Stimulated activated CD8-positive, alpha-beta memory T cell treated with anti-CD3 and anti-CD28 coated beads, Interleukin-7, amount 100 ng/mL, for 1 hour (primary cell): ENCODE measurements at regions not wholly inside any gene's neighbourhood (a gene's known extent, or its start where the extent isn't known, plus 50 kb on each side); places are given as distances from the start of the nearest gene placed in this dataset.
"Not testable (repeated sequence)": the region's sequence is repeated elsewhere in the genome, so short reads cannot be mapped to it uniquely, and the experiment has no call there.

Source experiments
- DNase-seq, 2 donors: peaks; one replicate each; pipeline ENCODE4 v3.0.0-alpha.2; 2020; ENCODE audit warnings: low read depth in 2 of 2

GRCh38 chr7:9204571-9204970 is 771.2 kb downstream of the NXPH1 start:
- no peak for DNase-seq

DNA sequence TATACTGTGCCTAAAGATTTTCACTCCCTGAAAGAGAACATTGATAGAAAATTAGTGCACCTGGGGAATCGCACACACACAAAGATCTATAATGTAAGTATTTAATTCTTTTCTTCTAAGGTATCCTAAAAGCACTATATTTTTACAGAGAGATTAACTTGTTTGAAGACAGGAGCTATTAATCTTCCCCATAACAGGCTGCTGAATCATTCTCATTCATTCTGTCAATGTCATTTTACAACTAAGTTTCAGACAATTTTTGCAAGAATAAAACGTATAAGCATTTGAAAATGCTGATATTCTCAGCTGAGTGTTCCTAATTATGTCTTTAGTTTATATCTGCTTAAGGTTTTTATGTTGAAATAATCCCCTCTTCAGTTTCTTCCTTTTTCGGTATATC is 776.7 kb downstream of the NXPH1 start:
- DNase-seq, result no peak

DNA sequence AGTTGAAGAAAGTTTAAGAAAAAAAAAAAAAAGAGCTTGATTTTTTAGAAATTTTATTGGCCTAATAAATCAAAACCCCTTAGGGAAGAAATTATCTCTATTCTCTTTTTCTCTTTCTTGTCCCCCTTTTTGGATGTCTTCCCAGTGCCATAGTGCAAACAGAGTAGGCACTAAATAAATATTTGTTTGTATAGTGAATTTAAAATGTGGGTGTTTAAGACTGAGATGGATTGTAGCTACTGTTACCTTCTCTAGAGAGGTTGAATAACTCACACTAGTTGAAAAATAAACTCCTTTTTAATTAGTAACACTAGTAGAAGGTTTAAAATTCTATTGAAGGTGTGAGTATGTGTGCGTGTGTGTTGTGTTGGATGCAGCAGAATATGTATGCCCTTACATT is 783.8 kb downstream of the NXPH1 start:
- DNase-seq, result no peak

DNA sequence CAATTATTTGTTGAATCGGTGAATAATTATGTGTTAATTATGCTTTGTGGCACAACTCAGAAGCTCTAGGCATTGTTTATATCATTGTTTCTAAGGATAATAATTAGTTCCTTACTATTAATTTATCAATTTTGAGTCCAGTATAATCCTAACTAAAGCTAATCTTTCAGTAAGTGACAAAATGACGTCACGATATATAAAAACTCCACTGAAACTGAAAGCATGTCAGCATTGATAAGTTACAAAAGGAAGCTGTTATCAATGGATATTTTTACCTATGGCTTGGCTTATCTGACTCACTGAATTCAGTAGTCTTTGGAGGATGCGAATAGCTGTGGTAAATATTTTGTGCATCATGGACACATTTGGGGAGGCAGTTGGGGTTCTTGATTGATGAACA is 793.1 kb downstream of the NXPH1 start:
- DNase-seq, result no peak

- DNase-seq, result no peak
Observed at GRCh38 chr7:9231630-9232121, 798.3 kb downstream of the NXPH1 start.

GRCh38 chr7:9240001-9240400 is 806.6 kb downstream of the NXPH1 start:
- no peak for DNase-seq

DNA sequence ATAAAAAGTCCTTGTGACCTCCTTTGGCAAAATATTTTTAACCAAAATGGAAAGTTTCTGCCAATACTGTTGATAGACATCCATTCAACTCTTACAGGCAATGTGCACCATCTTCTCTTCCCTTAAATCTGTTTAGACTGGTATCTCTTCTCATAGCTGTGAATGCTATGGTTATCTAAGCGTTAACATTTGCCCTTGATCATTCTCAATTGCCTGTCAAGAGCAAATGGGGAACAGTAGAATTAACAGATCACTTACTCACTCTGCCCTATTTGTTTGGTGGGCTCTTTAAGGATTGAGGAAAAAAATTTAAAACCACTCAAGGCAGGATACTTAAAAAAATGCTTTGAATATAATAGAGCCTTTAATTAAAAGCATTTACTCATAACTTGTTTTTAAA is 808.4 kb downstream of the NXPH1 start:
- DNase-seq, result no peak

DNA sequence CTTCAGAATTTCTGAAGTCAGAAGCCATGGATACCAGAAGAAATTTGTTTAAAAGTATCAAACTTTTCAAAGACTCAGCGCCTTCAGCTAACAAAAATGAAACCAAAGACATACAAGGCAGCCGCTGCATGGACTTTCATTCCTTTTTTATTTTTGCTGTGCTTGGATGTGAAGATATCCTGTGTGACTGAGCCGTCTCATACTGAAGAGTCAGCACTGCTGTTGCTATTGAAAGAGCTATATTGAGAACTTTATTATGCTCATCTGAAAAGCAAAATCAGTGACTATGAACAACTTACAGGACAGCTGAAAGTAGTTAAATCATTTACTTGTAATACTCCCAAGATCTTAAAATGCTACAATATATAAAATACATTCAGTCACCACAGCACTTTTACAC is 809.2 kb downstream of the NXPH1 start:
- DNase-seq, result no peak

DNA sequence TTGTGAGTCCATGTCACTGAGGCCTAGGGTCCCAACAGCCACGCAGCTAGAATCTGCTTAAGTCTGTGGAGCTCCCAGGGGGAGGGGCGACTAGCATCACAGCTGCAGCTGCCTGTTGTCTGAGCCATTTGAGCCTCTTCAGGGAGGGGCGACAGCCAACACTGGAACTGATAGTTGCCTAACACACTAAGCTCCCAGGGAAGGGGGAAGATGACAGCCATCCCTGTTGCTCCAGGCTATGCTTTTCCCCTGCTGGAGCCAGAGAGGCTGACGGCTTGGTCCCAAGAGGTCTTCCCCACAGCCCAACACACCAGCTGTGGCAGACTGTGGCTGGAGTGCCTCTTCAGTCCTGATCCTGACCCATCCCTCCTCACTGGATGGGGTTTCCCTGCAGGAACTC is 817.5 kb downstream of the NXPH1 start:
- no peak for DNase-seq

- DNase-seq, result no peak
Observed at GRCh38 chr7:9264395-9264794, 831.0 kb downstream of the NXPH1 start.

- DNase-seq, result no peak
Observed at GRCh38 chr7:9280088-9280487, 846.7 kb downstream of the NXPH1 start.

DNA sequence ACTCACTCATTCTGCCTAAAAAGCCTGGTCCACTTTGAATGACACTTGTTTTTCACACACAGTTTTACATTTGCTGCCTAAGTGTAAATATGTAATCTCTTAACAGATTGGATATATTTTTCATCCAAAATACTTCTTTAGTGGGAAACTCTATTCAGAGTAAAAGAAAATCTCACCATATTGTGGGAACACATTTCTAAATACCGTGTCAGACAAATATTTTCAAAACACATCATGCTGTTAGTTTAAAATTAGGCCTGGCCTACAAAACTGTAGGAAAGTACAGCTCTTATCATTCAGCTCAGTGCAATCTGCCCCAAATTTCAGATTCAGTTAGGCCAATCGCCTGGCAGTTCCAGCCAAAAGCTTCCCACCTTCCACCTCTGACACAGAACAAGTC is 849.8 kb downstream of the NXPH1 start:
- DNase-seq, result no peak

DNA sequence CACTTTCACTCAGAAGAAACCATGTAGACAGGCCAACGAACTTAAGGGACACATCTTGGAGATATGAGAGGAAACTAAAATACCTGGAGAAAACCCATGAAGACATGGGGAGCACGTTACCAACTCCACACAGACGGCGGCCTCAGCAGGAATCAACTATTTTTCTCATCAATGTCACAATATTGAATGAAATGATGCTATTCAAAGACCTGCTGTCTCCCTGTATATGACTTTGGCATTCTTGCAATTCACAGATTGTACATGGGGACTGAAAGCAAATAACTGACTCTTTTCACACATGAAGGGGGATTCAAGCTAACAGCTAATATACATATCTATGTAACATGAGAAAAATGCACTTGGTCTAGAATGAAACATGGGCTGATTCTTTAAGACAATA is 869.0 kb downstream of the NXPH1 start:
- DNase-seq, result no peak

DNA sequence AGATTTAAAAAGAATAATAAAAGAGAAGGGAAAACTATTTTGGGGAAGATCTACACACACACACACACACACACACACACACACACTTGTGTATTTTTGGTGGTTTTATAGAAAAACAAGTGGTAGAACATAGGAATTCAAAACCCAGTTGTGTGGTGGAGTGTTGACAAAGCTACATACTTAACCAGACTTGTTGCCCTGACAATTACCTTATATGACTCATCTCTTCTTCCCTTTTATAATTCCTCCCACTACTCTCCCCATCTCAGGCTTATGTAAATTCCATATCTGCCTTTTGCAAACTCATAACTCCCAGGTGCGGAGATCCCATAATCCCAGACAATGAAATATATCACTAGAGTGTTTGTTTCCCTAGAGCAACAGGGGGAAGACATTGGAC is 873.7 kb downstream of the NXPH1 start:
- DNase-seq, result no peak

DNA sequence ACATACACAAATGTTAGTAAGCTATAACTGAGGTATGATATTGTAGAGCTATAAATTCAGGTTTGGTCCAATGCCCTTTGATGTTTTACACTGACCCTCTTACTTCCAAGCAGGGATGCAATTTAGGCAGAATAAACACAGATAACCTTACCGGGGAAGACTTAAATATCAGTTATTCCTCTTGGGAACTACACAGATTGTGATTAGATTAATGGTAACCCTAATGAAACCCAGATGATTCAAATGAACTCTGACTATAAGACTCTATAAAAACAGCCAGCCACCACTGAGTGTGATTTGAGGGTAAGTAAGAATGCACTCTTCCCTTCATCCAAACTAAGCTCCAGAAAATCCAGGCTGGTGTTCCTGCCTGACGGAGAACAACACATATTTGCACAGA is 891.1 kb downstream of the NXPH1 start:
- DNase-seq, result no peak

DNA sequence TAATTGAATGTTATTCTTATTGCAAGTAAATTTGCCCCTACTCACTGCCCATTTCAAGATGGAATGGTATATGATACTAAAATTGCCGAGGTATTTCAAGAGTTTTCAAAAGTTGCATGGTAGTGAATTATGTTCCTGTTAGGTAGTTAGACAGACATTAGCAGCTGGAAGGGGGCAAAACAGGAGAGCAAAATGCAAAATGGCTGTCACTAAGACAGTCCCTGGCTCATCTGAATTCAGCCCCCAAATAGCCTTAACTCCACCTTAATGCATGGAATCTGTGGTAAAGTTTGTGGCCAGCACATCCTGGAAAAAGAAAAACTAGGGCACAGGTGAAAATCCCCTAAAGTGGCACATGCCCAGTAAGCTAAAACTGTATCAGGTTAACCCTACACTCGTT is 894.9 kb downstream of the NXPH1 start:
- DNase-seq, result no peak

- DNase-seq, result no peak
Observed at GRCh38 chr7:9349625-9350024, 916.2 kb downstream of the NXPH1 start.

- DNase-seq, result no peak
Observed at GRCh38 chr7:9391221-9391620, 957.8 kb downstream of the NXPH1 start.

- no peak for DNase-seq
Observed at GRCh38 chr7:9391984-9392383, 958.6 kb downstream of the NXPH1 start.

DNA sequence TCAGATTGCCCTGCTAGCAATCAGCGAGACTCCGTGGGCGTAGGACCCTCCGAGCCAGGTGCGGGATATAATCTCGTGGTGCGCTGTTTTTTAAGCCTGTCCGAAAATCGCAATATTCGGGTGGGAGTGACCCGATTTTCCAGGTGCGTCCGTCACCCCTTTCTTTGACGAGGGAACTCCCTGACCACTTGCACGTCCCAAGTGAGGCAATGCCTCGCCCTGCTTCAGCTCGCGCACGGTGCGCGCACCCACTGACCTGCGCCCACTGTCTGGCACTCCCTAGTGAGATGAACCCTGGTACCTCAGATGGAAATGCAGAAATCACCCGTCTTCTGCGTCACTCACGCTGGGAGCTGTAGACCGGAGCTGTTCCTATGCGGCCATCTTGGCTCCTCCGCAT is 971.0 kb downstream of the NXPH1 start:
- not testable (repeated sequence) for DNase-seq

DNA sequence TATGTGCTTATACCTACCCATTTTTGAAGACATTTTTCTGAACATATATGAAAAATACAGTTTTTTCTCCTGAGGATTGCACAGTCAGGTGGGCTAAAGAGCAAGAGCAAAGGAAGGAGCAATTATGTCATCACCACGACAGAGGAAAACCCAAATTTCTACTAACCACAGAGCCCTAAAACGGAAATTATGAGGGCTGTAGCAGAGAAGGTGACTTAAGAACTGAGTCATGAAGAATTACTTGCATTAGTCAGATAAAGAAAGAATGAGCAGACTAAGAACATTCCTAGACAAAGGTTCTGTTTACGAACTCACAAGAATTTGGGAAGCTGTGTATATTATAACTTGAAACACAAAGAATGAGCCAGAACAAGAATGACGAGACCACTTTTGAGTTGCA is 974.4 kb downstream of the NXPH1 start:
- DNase-seq, result no peak

GRCh38 chr7:9453521-9453920 is 1020.1 kb downstream of the NXPH1 start:
- no peak for DNase-seq

- DNase-seq, result no peak
Observed at GRCh38 chr7:9488555-9488954, 1055.1 kb downstream of the NXPH1 start.

GRCh38 chr7:9498303-9498702 is 1064.9 kb downstream of the NXPH1 start:
- DNase-seq, result no peak

DNA sequence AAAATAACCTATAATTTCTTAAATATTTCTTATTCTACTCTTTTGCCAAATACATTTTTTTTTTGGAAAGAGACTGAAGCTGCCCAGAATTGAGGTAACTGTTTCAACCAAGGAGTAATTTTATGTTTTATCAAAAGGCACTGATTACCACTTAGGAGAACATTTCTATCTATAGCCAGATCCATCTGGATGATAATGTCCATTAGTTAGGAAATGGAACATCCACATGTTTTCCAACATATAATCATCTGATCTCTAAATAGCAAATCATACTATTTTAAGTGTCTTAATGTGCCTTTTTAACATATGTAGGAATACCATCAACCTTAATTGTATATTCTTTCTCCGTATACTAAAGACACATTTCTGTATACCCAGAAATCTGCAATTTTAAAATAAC is 1068.9 kb downstream of the NXPH1 start:
- no peak for DNase-seq
